Activated T-cell treated with anti-CD3 and anti-CD28 coated beads, Interleukin-2, amount 50 U/mL, for 1 hour (primary cell): ENCODE measurements at regions not wholly inside any gene's neighbourhood (a gene's known extent, or its start where the extent isn't known, plus 50 kb on each side); places are given as distances from the start of the nearest gene placed in this dataset.

Experiments used
- DNase-seq: peaks from one replicate; pipeline ENCODE4 v3.0.0-alpha.2; 2020

DNA sequence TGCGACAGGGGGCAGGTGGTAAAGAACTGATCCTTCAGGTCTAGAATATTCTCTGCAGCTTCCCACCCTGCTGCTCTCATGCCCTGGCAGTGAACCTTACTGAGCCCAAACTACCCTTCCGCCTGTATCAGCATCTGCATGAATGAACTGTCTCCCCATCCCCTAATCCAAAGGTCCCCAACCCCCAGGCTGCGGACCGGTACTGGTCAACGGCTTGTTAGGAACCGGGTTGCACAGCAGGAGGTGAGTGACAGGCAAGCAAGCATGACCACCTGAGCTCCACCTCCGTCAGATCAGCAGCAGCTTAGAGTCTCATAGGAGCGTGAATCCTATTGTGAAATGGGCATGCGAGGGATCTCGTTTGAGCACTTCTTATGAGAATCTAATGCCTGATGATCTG is 58.2 kb upstream of the LMO1 start:
- no peak for DNase-seq

DNA sequence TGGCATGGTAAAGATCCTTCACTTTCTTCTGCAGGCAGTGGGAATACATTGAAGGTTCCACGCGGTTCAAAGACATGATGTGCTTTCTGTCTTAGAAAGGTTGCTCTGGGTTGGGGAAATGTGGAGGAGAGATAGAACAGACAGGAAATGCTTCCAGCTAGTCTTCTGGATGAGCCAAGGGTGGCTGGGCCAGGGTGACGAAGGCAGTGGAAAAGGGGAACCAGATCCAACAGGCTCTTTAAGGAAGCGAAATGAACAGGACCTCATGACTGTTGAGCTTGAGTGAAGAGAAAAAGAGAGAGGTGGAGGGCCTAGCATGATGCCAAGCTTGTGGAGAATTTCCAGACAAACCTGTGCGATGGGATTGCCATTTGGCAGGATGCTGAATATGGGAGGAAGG is 56.4 kb upstream of the LMO1 start:
- DNase-seq = no peak

- DNase-seq = no peak
Measured at GRCh38 chr11:8318536-8318935, 54.9 kb upstream of the LMO1 start.

DNA sequence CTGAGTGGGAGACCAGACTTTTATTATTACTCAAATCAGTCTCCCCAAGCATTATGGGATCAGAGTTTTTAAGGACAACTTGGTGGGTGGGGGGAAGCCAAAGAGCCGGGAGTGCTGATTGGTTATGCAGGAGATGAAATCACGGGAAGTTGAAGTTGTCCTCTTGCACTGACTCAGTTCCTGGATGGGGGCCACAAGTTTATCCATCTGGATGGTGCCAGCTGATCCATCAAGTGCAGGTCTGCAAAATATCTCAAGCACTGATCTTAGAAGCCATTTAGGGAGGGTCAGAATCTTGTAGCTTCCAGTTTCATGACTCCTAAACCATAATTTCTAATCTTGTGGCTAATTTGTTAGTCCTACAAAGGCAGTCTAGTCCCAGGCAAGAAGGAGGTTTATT is 53.5 kb upstream of the LMO1 start:
- DNase-seq = no peak

DNA sequence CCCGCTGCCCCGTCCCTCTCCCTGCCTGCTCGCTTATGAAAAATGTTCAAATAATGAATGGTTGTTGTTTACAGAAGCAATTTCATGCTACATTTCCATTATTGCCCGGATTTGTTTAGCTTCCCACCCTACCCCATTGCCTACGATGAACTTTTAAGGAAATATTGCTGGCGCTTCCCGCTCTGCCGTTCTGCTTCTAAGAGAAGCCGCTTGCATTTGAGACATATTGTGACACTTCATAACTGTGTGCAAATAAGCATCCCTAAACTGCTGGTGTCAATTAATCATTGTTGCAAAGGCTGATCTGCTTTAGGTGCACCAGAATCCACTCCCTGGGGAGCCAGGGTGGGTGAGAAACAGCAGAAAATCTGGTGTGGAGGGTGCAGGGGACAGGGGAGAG is 52.3 kb upstream of the LMO1 start:
- no peak for DNase-seq

GRCh38 chr11:8315463-8315862 is 51.8 kb upstream of the LMO1 start:
- no peak for DNase-seq

DNA sequence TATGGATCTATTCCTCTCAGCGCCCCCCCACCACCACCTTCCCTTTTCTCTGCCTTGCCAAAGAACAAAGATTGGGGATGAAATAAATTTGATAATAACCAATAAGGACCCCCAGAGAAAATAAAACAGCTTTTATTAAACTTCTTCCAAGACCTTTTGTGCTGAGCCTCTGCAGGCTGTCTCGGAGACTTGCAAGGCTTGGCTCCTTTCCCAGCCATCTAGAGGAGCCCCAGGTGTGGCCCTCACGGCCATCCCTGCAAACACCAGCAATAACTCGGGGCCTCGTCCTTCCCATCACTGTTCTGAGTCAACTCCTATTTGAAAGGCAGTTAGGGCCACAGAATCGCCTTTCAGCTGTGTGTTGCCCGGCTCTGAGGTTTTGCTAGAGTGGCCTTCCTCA is 51.2 kb upstream of the LMO1 start:
- no peak for DNase-seq

DNA sequence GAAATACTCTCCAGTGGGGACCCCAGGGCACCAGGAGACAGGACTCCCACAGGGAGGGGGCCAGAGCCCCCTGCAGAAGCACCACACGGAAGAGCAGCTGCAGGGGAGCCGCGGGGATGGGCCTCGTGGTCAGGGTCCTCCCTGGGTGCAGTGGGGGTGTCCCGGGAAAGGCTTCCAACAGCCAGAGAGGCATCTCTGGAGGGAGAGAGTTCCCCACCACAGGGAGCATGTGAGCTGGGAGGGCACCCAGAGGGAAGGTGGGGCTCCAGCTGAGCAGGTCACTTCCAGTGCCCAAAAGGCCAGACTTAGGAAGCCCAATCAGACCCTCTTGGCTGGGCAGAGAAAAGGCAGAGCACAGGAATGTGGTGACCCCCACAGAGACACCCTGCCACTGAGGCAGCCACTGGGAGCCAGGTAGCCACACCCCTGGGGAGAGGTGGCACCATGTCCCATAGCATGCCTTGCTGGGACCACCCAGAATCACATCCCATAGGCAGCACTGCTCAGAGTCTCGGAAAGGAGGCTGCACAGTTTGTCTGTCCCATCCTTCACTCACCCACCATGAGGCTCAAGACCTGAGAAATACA is 49.9 kb upstream of the LMO1 start:
- DNase-seq = no peak
